ENCODE measurements at regions not wholly inside any gene's neighbourhood (a gene's known extent, or its start where the extent isn't known, plus 50 kb on each side); places are given as distances from the start of the nearest gene placed in this dataset.

- H3K4me3 ChIP-seq (ENCODE audit: low read depth in 2 of 2, low read length in 1 of 2) = peak overlapping the region in 1 of 2 experiments; percentile 17; a peak in 1 of 4 replicates
- 0 out of 2 replicates have a peak overlapping the region, but pooled peaks have one; percentile 17 for H2AFZ ChIP-seq (ENCODE audit: low read depth)
- H3K79me2 ChIP-seq (ENCODE audit: insufficient read depth) = no peaks in the 10 kb centered on the region
- H4K20me1 ChIP-seq (ENCODE audit: insufficient read depth) = no peaks in the 10 kb centered on the region
- no peak for DNase-seq
- TF ChIP-seq FOSL2 (IDR thresholded peaks at IDR 0.05; ENCODE audit: borderline replicate concordance, low read depth) = no peak
- TF ChIP-seq RCOR1 (IDR thresholded peaks at IDR 0.05; ENCODE audit: low read length) = no peak
- TF ChIP-seq TCF12 (IDR thresholded peaks at IDR 0.05) = no peak
- no peak for TF ChIP-seq FOXM1 (IDR thresholded peaks at IDR 0.05; ENCODE audit: low read depth)
- no peak for TF ChIP-seq GATA2 (CRISPR knock-in tag; IDR thresholded peaks at IDR 0.05)
- TF ChIP-seq EP300 (IDR thresholded peaks at IDR 0.05; ENCODE audit: borderline replicate concordance in 1 of 2, low read depth in 1 of 2, low read length in 1 of 2) = no peak
- no peak for TF ChIP-seq CTCF (IDR thresholded peaks at IDR 0.05)
- no peak for TF ChIP-seq TEAD4 (IDR thresholded peaks at IDR 0.05; ENCODE audit: borderline replicate concordance, insufficient read depth)
- TF ChIP-seq GABPA (IDR thresholded peaks at IDR 0.05; ENCODE audit: low read depth) = no peak
- ChIA-PET CTCF (no interaction called here), POLR2A (no interaction called here)
- H3K27me3 ChIP-seq (ENCODE audit: insufficient read depth) = no peaks in the 10 kb centered on the region
- no peaks in the 10 kb centered on the region for H3K9me3 ChIP-seq
- no peaks in the 10 kb centered on the region for H3K9me2 ChIP-seq
- no peaks in the 10 kb centered on the region for H3K36me3 ChIP-seq (replicated peaks in 1 of 2; ENCODE audit: control insufficient read depth in 1 of 2, insufficient read depth in 2 of 2, low read length in 1 of 2)
- H3K4me1 ChIP-seq (ENCODE audit: control insufficient read depth in 1 of 2, insufficient read depth in 2 of 2, low read depth in 1 of 2, low read length in 1 of 2) = no peaks in the 10 kb centered on the region
- no peak overlapping the region for H3K9ac ChIP-seq
- H3K27ac ChIP-seq (ENCODE audit: low read depth in 2 of 2, low read length in 1 of 2) = no peak overlapping the region
- WGBS (ENCODE audit: low lambda C conversion rate) = 2% methylated on average over 3 of the region's 3 CpGs
- no peaks in the 10 kb centered on the region for H3F3A ChIP-seq (replicated peaks; ENCODE audit: insufficient read depth)
- H3K4me2 ChIP-seq = peak overlapping the region; percentile 18; the same call in 1 of the 2 replicates
Measured at GRCh38 chr3:190996181-190996775, 133.8 kb upstream of the GMNC start.

- H3K4me3 ChIP-seq (ENCODE audit: low read depth in 2 of 2, low read length in 1 of 2) = no peak overlapping the region
- TF ChIP-seq MEF2A (IDR thresholded peaks at IDR 0.05; ENCODE audit: borderline replicate concordance, low read depth) (no peak), FOXJ3 (CRISPR knock-in tag; IDR thresholded peaks at IDR 0.05) (no peak), YY1 (IDR thresholded peaks at IDR 0.05; ENCODE audit: low read depth) (no peak), EZH2phosphoT487 (IDR thresholded peaks at IDR 0.05; ENCODE audit: borderline replicate concordance, low read depth) (no peak), TEAD4 (IDR thresholded peaks at IDR 0.05; ENCODE audit: borderline replicate concordance, insufficient read depth) (no peak), MAX (IDR thresholded peaks at IDR 0.05; ENCODE audit: low read depth) (no peak), USF2 (IDR thresholded peaks at IDR 0.05; ENCODE audit: borderline replicate concordance, low read depth, low read length) (no peak), FOSL2 (IDR thresholded peaks at IDR 0.05; ENCODE audit: borderline replicate concordance, low read depth) (no peak), GATA2 (CRISPR knock-in tag; IDR thresholded peaks at IDR 0.05) (no peak), TAF1 (IDR thresholded peaks at IDR 0.05; ENCODE audit: borderline replicate concordance, low read depth, low read length) (no peak), CHD2 (IDR thresholded peaks at IDR 0.05; ENCODE audit: low read length, partially characterized antibody) (no peak), GABPA (IDR thresholded peaks at IDR 0.05; ENCODE audit: low read depth) (no peak), CTCF (IDR thresholded peaks at IDR 0.05) (no peak), POLR2AphosphoS5 (IDR thresholded peaks at IDR 0.05; ENCODE audit: low read depth, low read length) (no peak), EP300 (IDR thresholded peaks at IDR 0.05; ENCODE audit: borderline replicate concordance in 1 of 2, low read depth in 1 of 2, low read length in 1 of 2) (no peak), IRF3 (IDR thresholded peaks at IDR 0.05; ENCODE audit: low read depth, low read length) (no peak), TCF12 (IDR thresholded peaks at IDR 0.05) (no peak)
- H3K4me1 ChIP-seq (ENCODE audit: control insufficient read depth in 1 of 2, insufficient read depth in 2 of 2, low read depth in 1 of 2, low read length in 1 of 2) = no peaks in the 10 kb centered on the region
- no peak overlapping the region for H3K9ac ChIP-seq
- H2AFZ ChIP-seq (ENCODE audit: low read depth) = no peak overlapping the region
- POLR2A ChIA-PET = no interaction called here
- DNase-seq = no peak
- no peaks in the 10 kb centered on the region for H3K27me3 ChIP-seq (ENCODE audit: insufficient read depth)
- H3F3A ChIP-seq (replicated peaks; ENCODE audit: insufficient read depth) = no peaks in the 10 kb centered on the region
- H3K79me2 ChIP-seq (ENCODE audit: insufficient read depth) = no peaks in the 10 kb centered on the region
- H3K9me3 ChIP-seq = no peaks in the 10 kb centered on the region
- H3K36me3 ChIP-seq (replicated peaks in 1 of 2; ENCODE audit: control insufficient read depth in 1 of 2, insufficient read depth in 2 of 2, low read length in 1 of 2) = no peaks in the 10 kb centered on the region
- no peaks in the 10 kb centered on the region for H4K20me1 ChIP-seq (ENCODE audit: insufficient read depth)
- H3K9me2 ChIP-seq = no peaks in the 10 kb centered on the region
- CTCF ChIA-PET = interaction anchor here (0.8 kb wide), 1 partner anchor 55 kb away, joined by 3 read pairs; no protein-coding TSS in a partner anchor
- H3K27ac ChIP-seq (ENCODE audit: low read depth in 2 of 2, low read length in 1 of 2) = no peak overlapping the region
- 0% methylated on average over 1 of the region's 1 CpG for WGBS (ENCODE audit: low lambda C conversion rate)
- no peak overlapping the region for H3K4me2 ChIP-seq
Measured at GRCh38 chr3:190995156-190995555, 132.7 kb upstream of the GMNC start.
